SW480 (cell line): ENCODE measurements at regions not wholly inside any gene's neighbourhood (a gene's known extent, or its start where the extent isn't known, plus 50 kb on each side); places are given as distances from the start of the nearest gene placed in this dataset.

ENCODE experiments used
- DNase-seq: peaks from one replicate; pipeline ENCODE4 v3.0.0-alpha.2; 2016; ENCODE audit warnings: low spot score

- no peak for DNase-seq
Observed at GRCh38 chr4:83858131-83858530, 322.2 kb downstream of the GPAT3 start.

- peak; percentile 26 for DNase-seq
Observed at GRCh38 chr4:83855044-83855443, 319.1 kb downstream of the GPAT3 start.

GRCh38 chr4:83852085-83852451 lies 316.2 kb downstream of the GPAT3 start:
- no peak for DNase-seq

GRCh38 chr4:83851261-83852084 lies 315.6 kb downstream of the GPAT3 start:
- peak; percentile 0 for DNase-seq

- no peak for DNase-seq
Observed at GRCh38 chr4:83850435-83850834, 314.5 kb downstream of the GPAT3 start.

- no peak for DNase-seq
Observed at GRCh38 chr4:83846193-83846830, 310.4 kb downstream of the GPAT3 start.

GRCh38 chr4:83839615-83840014 lies 303.7 kb downstream of the GPAT3 start:
- no peak for DNase-seq

- no peak for DNase-seq
Observed at GRCh38 chr4:83837614-83838308, 301.9 kb downstream of the GPAT3 start.

GRCh38 chr4:83833920-83834319 lies 298.0 kb downstream of the GPAT3 start:
- no peak for DNase-seq

- DNase-seq: no peak
Observed at GRCh38 chr4:83832110-83832825, 296.4 kb downstream of the GPAT3 start.

GRCh38 chr4:83831588-83831987 lies 295.7 kb downstream of the GPAT3 start:
- DNase-seq: no peak

GRCh38 chr4:83830138-83830888 lies 294.4 kb downstream of the GPAT3 start:
- no peak for DNase-seq

- DNase-seq: no peak
Observed at GRCh38 chr4:83828601-83829000, 292.7 kb downstream of the GPAT3 start.

- no peak for DNase-seq
Observed at GRCh38 chr4:83821493-83821892, 285.6 kb downstream of the GPAT3 start.

- no peak for DNase-seq
Observed at GRCh38 chr4:83819582-83819981, 283.7 kb downstream of the GPAT3 start.

- no peak for DNase-seq
Observed at GRCh38 chr4:83810428-83810827, 274.5 kb downstream of the GPAT3 start.

GRCh38 chr4:83809581-83809980 lies 273.7 kb downstream of the GPAT3 start:
- DNase-seq: no peak

- no peak for DNase-seq
Observed at GRCh38 chr4:83793481-83793880, 257.6 kb downstream of the GPAT3 start.

GRCh38 chr4:83785891-83786290 lies 250.0 kb downstream of the GPAT3 start:
- DNase-seq: no peak

- DNase-seq: no peak
Observed at GRCh38 chr4:83783215-83783614, 247.3 kb downstream of the GPAT3 start.

GRCh38 chr4:83782591-83782990 lies 246.7 kb downstream of the GPAT3 start:
- no peak for DNase-seq

- DNase-seq: no peak
Observed at GRCh38 chr4:83781434-83781833, 245.5 kb downstream of the GPAT3 start.
